Stimulated activated naive CD8-positive, alpha-beta T cell treated with anti-CD3 and anti-CD28 coated beads, Interleukin-15, amount 100 ng/mL, for 72 hours (primary cell): ENCODE measurements at regions not wholly inside any gene's neighbourhood (a gene's known extent, or its start where the extent isn't known, plus 50 kb on each side); places are given as distances from the start of the nearest gene placed in this dataset.
A peak's percentile ranks its signal among the peaks of the same experiment; 100 is the strongest.
"Not testable (repeated sequence)": the region's sequence is repeated elsewhere in the genome, so short reads cannot be mapped to it uniquely, and the experiment has no call there.

Experiments
- ATAC-seq: fragments of 150-1000 bp; cut with Tn5 transposase; 2 replicates; pipeline ENCODE4 v1.10.0; 2021; ENCODE audit warnings: mild to moderate bottlenecking, moderate library complexity
- DNase-seq, 2 donors: peaks; one replicate each; pipeline ENCODE4 v3.0.0; 2021 to 2022
- H3K27ac Mint-ChIP-seq, 2 donors: one replicate each; pipeline ENCODE4 v1.8.0; 2022; ENCODE audit warnings: mild to moderate bottlenecking in 2 of 2, mixed read lengths in 2 of 2, moderate library complexity in 2 of 2
- H3K27me3 Mint-ChIP-seq: one replicate; pipeline ENCODE4 v1.8.0; 2022; ENCODE audit warnings: mixed read lengths
- H3K4me1 Mint-ChIP-seq: one replicate; pipeline ENCODE4 v1.8.0; 2022; ENCODE audit warnings: mild to moderate bottlenecking, mixed read lengths
- H3K4me3 Mint-ChIP-seq, 2 donors: one replicate each; pipeline ENCODE4 v1.8.0; 2022; ENCODE audit warnings: mild to moderate bottlenecking in 2 of 2, mixed read lengths in 2 of 2, moderate library complexity in 1 of 2
- H3K9me3 Mint-ChIP-seq, 2 donors: one replicate each; pipeline ENCODE4 v1.8.0; 2022; ENCODE audit warnings: mixed read lengths in 2 of 2

DNA sequence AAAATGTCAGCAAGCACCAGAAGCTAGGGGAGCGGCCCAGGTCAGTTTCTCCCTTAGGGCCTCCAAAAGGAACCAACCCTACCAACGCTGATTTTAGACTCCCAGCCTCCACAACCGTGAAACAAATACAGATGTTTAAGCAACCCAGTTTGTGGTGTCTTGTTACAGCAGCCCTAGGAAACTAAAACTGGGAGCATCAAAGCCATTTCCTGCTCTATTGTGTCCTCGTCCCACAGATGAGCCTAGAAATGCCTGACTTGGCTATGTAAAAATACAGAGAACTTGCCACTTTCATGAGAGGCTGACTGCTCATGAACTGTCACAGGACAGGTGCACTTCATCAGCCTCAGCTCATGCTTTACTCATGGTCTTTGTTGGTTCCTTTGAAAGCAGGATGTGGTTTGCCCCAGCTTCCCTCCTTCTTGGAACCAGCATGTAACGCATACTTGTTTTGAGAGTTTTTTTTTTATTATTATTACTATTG, 97.6 kb upstream of the SLC39A10 start:
- peaks cover 69% of the 10 kb centered on the region for H3K4me1 Mint-ChIP-seq
- DNase-seq = peak; percentile 64 to 87
- no peaks in the 10 kb centered on the region for H3K27me3 Mint-ChIP-seq
- H3K27ac Mint-ChIP-seq = peak overlapping the region; percentile 94 to 99
- H3K4me3 Mint-ChIP-seq = peak overlapping the region; percentile 55 to 91
- H3K9me3 Mint-ChIP-seq = peaks cover 8 to 17% of the 10 kb centered on the region in 2 donors
- ATAC-seq = peak; percentile 86

DNA sequence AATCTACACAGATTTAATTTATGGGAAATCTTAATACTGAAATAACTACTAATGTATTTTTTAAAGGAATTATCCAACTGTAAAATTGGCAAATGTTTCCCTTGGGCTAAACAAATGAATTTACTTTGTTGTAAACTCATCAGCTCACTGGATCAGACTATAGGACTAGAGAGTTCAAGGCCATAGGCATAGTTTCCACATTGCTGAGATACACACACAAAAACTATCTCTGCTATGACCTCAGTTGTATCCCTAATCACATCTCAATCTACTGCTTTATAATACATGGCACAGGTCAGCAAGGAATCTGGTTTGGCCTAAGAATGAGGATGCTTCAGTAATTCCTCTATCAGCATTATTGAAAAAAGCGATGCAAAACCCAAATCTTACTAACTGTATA, 101.1 kb upstream of the SLC39A10 start:
- Mint-ChIP-seq H3K4me1 (peaks cover 69% of the 10 kb centered on the region), H3K4me3 (no peak overlapping the region), H3K27ac (no peak overlapping the region), H3K27me3 (no peaks in the 10 kb centered on the region), H3K9me3 (peaks cover 8 to 15% of the 10 kb centered on the region in 2 donors)
- DNase-seq (no peak), ATAC-seq (no peak)

DNA sequence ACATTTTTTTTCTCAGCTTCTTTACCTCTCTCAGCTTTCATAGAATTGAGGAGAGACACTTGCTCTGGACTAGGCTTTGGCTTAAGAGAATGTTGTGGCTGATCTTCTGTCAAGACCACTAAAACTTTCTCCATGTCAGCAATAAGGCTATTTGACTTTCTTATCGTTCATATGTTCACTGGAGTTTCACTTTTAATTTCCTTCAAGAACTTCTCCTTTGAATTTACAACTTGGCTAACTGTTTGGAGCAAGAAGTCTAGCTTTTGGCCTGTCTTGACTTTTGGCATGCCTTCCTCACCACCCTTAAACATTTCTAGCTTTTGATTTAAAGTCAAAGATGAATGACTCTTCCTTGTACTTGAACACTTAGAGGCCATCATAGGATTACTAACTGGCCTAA, 104.4 kb upstream of the SLC39A10 start:
- ATAC-seq = no peak
- H3K9me3 Mint-ChIP-seq = peaks cover 11 to 17% of the 10 kb centered on the region in 2 donors
- no peaks in the 10 kb centered on the region for H3K27me3 Mint-ChIP-seq
- peak overlapping the region; percentile 45 to 52 for H3K4me3 Mint-ChIP-seq
- peaks cover 60% of the 10 kb centered on the region for H3K4me1 Mint-ChIP-seq
- no peak for DNase-seq
- H3K27ac Mint-ChIP-seq = peak overlapping the region; percentile 69 to 80

DNA sequence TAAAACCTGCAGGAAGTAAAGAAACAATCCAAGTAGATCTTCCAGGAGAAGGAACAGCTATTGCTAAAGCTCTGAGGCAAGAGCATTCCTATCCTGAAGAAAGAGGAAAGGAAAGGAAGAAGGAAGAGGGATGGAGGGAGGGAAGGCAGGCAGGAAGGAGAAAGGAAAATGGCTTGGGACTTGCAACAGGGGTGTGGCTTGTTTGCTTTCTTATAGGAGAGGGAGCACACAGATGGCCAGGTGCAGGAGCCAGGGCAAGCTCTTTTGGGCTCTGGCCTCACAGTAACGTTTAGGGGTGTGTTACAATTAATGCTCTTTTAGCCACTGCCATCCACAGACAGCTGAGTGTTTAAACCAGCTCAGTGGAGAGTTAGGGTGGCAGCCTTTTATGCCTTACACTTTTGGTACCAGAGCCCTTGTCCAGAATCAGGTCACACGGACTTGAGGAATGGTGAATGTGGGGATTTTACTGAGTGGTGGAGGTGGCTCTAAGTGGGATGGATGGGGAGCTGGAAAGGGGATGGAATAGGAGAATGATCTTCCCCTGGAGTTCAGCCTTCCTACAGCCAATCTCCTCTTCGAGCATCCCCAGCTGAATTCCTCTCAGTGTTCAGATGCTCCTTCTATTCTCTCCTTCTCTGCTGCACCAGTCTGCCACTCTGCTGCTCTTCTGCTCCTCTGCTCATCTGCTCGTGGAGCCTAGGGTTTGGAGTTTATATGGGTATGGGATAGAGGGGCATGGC, 108.7 kb upstream of the SLC39A10 start:
- no peaks in the 10 kb centered on the region for H3K27me3 Mint-ChIP-seq
- H3K4me3 Mint-ChIP-seq = no peak overlapping the region
- DNase-seq (no peak), ATAC-seq (no peak)
- H3K4me1 Mint-ChIP-seq = peaks cover 54% of the 10 kb centered on the region
- H3K9me3 Mint-ChIP-seq = peaks cover 16 to 17% of the 10 kb centered on the region in 2 donors
- H3K27ac Mint-ChIP-seq = no peak overlapping the region

DNA sequence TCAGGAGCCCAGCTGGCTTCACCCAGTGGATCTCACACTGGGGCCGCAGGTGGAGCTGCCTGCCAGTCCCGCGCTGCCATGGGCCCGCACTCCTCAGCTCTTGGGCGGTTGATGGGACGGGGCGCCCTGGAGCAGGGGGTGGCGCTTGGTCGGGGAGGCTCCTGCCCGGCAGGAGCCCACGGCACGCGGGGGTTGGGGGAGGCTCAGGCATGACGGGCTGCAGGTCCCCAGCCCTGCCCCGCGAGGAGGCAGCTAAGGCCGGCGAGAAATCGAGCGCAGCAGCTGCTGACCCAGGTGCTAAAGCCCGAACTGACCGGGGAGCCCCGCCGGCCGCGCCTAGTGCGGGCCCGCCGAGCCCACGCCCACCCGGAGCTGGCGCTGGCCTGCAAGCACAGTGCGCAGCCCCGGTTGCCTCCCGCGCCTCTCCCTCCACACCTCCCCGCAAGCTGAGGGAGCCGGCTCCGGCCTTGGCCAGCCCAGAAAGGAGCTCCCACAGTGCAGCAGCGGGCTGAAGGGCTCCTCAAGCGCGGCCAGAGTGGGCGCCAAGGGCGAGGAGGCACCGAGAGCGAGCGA, 109.7 kb upstream of the SLC39A10 start:
- not testable (repeated sequence) for H3K27ac Mint-ChIP-seq, DNase-seq, H3K27me3 Mint-ChIP-seq, H3K4me3 Mint-ChIP-seq
- ATAC-seq = peak; percentile 46
- H3K4me1 Mint-ChIP-seq = peaks cover 53% of the 10 kb centered on the region
- peaks cover 13 to 17% of the 10 kb centered on the region in 2 donors for H3K9me3 Mint-ChIP-seq

DNA sequence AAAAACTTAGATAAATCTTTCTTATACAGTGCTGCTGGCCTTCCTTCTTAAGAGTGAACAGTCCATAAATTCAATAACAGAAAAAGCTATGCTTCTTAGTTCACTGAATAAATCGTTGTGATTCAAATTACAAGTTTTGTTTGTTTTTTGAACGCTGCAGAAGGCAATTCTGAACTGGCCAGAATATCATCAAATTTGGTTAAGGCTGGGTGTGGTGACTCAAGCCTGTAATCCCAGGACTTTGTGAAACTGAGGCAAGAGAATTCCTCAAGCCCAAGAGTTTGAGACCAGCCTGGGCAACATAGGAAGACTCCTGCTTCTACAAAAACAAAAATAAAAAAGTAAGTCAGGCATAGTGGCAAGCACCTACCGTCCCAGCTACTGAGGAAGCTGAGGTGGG, 111.2 kb upstream of the SLC39A10 start:
- Mint-ChIP-seq H3K4me1 (peaks cover 52% of the 10 kb centered on the region), H3K27ac (peak overlapping the region in 1 of 2 donors; percentile 47), H3K27me3 (no peaks in the 10 kb centered on the region), H3K4me3 (no peak overlapping the region), H3K9me3 (peaks cover 17 to 20% of the 10 kb centered on the region in 2 donors)
- ATAC-seq = no peak
- DNase-seq = no peak

DNA sequence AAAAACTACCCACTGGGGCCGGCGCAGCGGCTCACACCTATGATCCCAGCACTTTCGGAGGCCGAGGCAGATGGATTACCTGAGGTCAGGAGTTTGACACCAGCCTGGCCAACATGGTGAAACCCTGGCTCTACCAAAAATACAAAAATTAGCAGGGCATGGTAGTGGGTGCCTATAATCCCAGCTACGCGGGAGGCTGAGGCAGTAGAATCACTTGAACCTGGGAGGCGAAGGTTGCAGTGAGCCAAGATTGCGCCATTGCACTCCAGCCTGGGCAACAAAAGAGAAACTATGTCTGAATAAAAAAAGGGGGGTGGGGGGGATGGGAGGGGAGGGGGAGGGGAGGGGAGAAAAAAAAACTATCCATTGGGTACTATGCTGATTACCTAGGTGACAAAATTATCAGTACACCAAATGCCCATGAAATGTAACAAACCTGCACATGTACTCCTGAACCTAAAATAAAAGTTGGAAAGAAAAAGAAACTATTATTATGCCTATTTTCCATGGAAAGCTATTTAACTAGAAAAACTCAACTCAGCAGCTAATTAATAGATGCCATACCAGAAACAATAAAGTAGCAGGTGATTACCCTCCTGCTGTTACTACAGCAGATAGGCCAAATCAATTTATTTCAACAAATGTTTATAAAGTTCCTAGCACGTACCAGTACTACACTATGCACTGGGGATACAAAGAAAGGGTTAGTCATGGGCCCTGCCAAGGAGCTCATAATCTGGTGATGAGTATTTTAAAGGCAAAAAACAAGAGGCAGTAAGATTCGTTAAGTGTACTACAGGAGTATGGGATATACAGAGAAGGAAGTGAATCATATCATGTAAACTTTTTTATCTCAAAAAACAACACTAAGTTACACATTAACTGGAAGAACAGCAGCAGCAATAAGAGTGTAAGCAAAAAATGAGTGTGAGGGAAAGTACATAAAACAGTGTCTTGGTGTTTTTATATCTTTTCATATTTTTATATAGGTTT, 112.8 kb upstream of the SLC39A10 start:
- H3K4me1 Mint-ChIP-seq = peaks cover 53% of the 10 kb centered on the region
- ATAC-seq (peak; percentile 90), DNase-seq (no peak)
- H3K9me3 Mint-ChIP-seq = peaks cover 14 to 22% of the 10 kb centered on the region in 2 donors
- H3K4me3 Mint-ChIP-seq = peak overlapping the region; percentile 44 to 54
- H3K27me3 Mint-ChIP-seq = no peaks in the 10 kb centered on the region
- H3K27ac Mint-ChIP-seq = peak overlapping the region; percentile 24 to 87

DNA sequence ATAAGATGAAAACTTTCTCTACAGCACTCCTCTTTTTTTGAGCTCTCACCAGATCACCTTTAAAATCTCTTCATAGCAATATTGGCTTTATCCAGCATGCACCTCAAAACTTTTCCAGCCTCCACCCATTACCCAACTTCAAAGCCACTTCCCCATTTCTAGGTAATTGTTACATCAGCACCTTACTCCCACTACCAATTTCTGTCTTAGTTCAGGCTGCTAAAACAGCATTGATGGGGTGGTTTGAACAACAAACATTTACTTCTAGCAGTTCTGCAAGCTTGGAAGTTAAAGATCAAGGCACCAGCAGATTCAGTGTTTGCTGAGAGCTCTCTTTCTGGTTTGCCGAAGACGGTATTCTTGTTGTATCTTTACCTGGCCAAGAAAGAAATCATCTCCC, 114.0 kb upstream of the SLC39A10 start:
- Mint-ChIP-seq H3K27me3 (no peaks in the 10 kb centered on the region), H3K4me1 (peaks cover 53% of the 10 kb centered on the region), H3K4me3 (peak overlapping the region; percentile 39 to 53), H3K9me3 (peaks cover 3 to 25% of the 10 kb centered on the region in 2 donors), H3K27ac (peak overlapping the region; percentile 0 to 87)
- DNase-seq (no peak), ATAC-seq (peak; percentile 35)

DNA sequence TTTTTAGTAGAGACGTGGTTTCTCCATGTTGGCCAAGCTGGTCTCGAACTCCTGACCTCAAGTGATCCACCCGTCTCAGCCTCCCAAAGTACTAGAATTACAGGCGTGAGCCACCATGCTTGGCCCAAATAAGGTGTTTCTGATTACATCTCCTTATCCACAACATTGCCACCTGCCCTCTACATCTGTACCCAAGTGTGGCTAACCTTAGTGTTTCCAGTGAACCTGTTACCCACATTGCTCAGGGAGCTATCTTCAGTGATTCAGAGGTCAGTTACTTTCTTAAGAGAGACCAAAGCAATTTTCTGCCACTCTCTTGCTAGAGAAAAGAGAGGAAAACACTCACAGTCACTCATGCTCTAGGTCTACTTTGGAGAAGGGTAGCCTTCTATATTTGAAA, 115.0 kb upstream of the SLC39A10 start:
- Mint-ChIP-seq H3K4me1 (peaks cover 62% of the 10 kb centered on the region), H3K27me3 (no peaks in the 10 kb centered on the region), H3K9me3 (peaks cover 0 to 25% of the 10 kb centered on the region in 2 donors), H3K4me3 (no peak overlapping the region), H3K27ac (peak overlapping the region in 1 of 2 donors; percentile 88)
- DNase-seq (no peak), ATAC-seq (peak; percentile 64)

DNA sequence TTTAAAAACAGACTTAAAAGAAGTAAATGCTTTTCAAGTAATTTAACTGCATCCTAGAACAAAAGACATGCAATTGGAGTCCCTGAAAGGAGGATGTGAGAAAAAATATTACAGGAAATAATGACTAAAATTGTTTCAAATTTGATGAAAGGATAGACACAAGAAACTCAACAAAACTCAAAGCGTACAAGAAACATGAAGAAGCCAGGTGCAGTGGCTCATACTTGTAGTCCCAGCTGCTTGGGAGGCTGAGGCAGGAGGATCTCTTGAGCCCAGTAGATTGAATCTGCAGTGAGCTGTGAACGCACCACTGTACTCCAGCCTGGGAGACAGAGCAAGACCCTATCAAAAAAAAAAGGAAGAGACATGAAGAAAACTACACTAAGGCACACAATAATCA, 118.1 kb upstream of the SLC39A10 start:
- H3K9me3 Mint-ChIP-seq = peaks cover 0 to 20% of the 10 kb centered on the region in 2 donors
- ATAC-seq (no peak), DNase-seq (no peak)
- no peaks in the 10 kb centered on the region for H3K27me3 Mint-ChIP-seq
- peak overlapping the region; percentile 48 to 86 for H3K27ac Mint-ChIP-seq
- H3K4me3 Mint-ChIP-seq = peak overlapping the region in 1 of 2 donors; percentile 5
- H3K4me1 Mint-ChIP-seq = peaks cover 84% of the 10 kb centered on the region

DNA sequence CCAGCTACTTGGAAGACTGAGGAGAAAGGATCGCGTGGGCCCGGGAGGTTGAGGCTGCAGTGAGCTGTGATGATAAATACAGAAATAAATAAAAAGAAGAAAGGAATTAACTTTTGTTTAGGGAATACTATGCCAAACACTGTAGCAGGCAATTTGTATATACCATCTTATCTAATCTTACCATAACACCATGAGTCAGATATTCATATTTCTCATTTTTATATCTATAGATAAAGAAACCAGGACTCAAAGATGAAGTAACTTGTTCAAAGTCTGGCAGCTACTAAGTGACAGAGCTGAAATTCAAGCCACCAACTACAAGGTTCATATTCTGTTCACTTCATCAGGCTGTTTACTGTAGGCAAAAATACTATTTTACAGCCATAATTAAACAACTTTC, 119.2 kb upstream of the SLC39A10 start:
- Mint-ChIP-seq H3K9me3 (peaks cover 0 to 20% of the 10 kb centered on the region in 2 donors), H3K27me3 (no peaks in the 10 kb centered on the region), H3K4me1 (peaks cover 84% of the 10 kb centered on the region), H3K4me3 (peak overlapping the region in 1 of 2 donors; percentile 64), H3K27ac (peak overlapping the region in 1 of 2 donors; percentile 95)
- no peak for ATAC-seq
- no peak for DNase-seq

DNA sequence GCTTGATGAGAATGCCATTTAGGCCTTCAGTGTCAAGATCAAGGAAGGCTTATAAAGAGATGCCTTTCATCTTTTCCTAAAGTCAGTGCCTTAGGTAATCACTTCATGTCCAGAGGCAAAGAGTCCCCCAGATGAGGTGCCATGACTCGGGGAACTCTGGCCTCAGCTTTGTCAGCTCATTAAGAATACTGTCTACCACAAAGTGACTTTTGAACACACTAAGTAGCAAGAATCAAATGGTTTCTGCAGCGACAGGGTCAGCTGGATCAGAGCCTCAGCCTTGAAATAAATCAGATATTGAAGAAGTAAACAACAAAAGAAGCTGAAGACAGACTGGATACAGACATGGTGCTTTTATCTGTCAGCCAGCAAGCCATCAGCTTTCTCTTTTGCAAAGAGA, 120.1 kb upstream of the SLC39A10 start:
- ATAC-seq (no peak), DNase-seq (no peak)
- Mint-ChIP-seq H3K27ac (peak overlapping the region; percentile 87 to 96), H3K9me3 (peaks cover 0 to 18% of the 10 kb centered on the region in 2 donors), H3K4me3 (peak overlapping the region; percentile 41 to 78), H3K27me3 (no peaks in the 10 kb centered on the region), H3K4me1 (peaks cover 85% of the 10 kb centered on the region)

DNA sequence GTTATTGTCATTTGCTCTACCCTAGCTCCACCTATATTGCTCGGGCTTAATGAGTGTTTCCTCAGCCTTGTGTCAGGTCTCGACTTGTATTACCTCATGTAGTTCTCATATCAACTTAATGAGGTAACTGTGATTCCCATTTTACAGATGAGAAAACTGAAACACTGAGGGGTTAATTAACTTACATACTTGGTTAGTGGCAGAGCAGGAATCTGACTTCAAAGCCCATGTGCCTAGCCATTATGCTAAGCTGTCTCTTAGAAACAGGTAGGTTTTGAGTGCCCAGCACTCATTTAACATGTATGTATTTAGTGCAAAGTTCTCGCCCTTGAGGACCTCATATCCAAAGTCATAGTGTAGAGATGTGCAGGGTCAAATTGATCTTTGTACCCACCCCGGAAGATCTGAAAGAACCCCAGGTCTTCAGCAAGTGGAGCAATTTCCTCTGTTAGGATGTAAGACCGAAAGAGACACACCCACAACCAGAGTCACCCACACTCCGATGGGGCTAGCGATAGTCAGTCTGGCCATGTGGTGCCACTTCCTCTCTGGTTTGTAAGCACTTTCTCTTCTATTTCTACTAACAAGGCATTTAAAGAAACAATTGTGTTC, 121.0 kb upstream of the SLC39A10 start:
- Mint-ChIP-seq H3K4me1 (peaks cover 88% of the 10 kb centered on the region), H3K9me3 (peaks cover 0 to 12% of the 10 kb centered on the region in 2 donors)
- peak; percentile 69 to 89 for DNase-seq

DNA sequence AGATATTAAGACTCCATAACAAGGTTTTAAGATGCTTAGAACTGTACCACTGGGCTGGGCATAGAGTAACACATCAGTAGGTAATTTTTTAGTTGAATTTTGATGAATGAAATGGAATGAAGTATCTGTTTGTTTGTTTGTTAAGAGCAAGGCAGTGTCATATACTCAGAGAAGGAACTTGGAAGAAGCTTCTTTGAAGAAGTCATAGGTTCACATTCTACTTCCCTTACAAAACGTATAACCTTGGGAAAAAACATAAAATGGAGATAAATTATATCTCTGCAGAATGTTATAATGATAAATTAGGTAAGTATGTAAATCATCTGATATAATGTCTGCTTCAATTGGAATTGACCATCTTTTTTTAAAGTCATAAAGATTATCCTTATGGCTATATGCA, 122.1 kb upstream of the SLC39A10 start:
- Mint-ChIP-seq H3K4me3 (peak overlapping the region; percentile 57 to 82), H3K9me3 (peaks cover 6 to 10% of the 10 kb centered on the region in 2 donors), H3K4me1 (peaks cover 89% of the 10 kb centered on the region), H3K27ac (peak overlapping the region; percentile 96 to 97), H3K27me3 (no peaks in the 10 kb centered on the region)
- ATAC-seq (no peak), DNase-seq (no peak)

More for the DNA sequence above, 121.0 kb upstream of the SLC39A10 start:
- Mint-ChIP-seq H3K4me3 (peak overlapping the region; percentile 59 to 78), H3K27ac (peak overlapping the region; percentile 87 to 96), H3K27me3 (no peaks in the 10 kb centered on the region)
- ATAC-seq = peak; percentile 85
